ENCODE measurements at regions not wholly inside any gene's neighbourhood (a gene's known extent, or its start where the extent isn't known, plus 50 kb on each side); places are given as distances from the start of the nearest gene placed in this dataset.

DNA sequence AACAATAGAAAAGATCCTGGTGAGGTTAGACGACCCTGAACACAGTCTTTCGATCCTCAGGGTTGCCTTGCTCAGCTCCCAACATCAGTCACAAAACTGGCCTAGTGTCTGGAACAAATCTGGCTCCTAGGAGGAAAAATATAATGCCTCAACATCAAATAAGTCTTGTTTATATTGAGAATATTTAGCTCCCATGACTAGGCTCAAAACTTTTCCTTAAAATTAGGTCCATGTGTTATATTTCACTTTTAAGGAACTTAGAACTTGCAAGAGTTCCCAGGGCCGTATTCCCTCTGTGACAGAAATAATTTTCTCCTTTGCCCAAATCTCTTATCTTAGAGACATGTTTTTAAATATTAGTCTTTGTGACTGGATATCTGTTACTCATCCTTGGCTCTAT is 819.7 kb upstream of the ZEB2 start:
- Histone ChIP-seq H2BK15ac (ENCODE audit: low read depth, low read length) (no peak overlapping the region), H2BK5ac (ENCODE audit: insufficient read length, low read length) (no peak overlapping the region), H4K20me1 (ENCODE audit: control insufficient read depth, insufficient read depth, insufficient read length) (no peaks in the 10 kb centered on the region), H3K27ac (ENCODE audit: insufficient read length, low read depth, low read length) (no peak overlapping the region), H3K4me2 (ENCODE audit: insufficient read depth, insufficient read length, low read length) (no peak overlapping the region), H2BK12ac (ENCODE audit: insufficient read length, low read depth, low read length) (no peak overlapping the region), H3K27me3 (ENCODE audit: insufficient read depth, low read length) (no peaks in the 10 kb centered on the region), H3K4me1 (ENCODE audit: insufficient read depth, low read length) (no peaks in the 10 kb centered on the region; the same call in 1 of the 2 replicates), H3K56ac (ENCODE audit: insufficient read length, low read depth, low read length) (no peak overlapping the region), H4K91ac (ENCODE audit: insufficient read length, low read depth, low read length) (no peak overlapping the region), H3K9ac (ENCODE audit: extremely low read depth, insufficient read length, low read length) (no peak overlapping the region), H4K5ac (ENCODE audit: insufficient read length, low read depth, low read length) (no peak overlapping the region), H3K79me1 (ENCODE audit: insufficient read depth, low read depth, low read length, poor library complexity, severe bottlenecking) (no peaks in the 10 kb centered on the region), H3T11ph (ENCODE audit: low read length) (no peak overlapping the region), H3K18ac (ENCODE audit: insufficient read length, low read depth, low read length) (no peak overlapping the region), H2BK20ac (ENCODE audit: low read depth, low read length, poor library complexity, severe bottlenecking) (no peak overlapping the region), H3K23ac (ENCODE audit: insufficient read length, low read depth, low read length) (no peak overlapping the region), H4K8ac (replicated peaks; ENCODE audit: insufficient read length, low read depth, low read length) (no peak overlapping the region), H2AFZ (ENCODE audit: low read length) (no peak overlapping the region), H2AK5ac (ENCODE audit: insufficient read length, low read length) (no peak overlapping the region), H2BK120ac (ENCODE audit: low read depth, low read length, poor library complexity, severe bottlenecking) (no peak overlapping the region), H3K9me3 (ENCODE audit: control insufficient read depth, low read depth, low read length) (no peaks in the 10 kb centered on the region), H3K14ac (ENCODE audit: insufficient read depth, low read length) (no peak overlapping the region), H3K79me2 (ENCODE audit: insufficient read depth, low read length) (no peaks in the 10 kb centered on the region), H3K4ac (ENCODE audit: low read depth, low read length) (no peak overlapping the region), H3K23me2 (ENCODE audit: insufficient read length, low read depth, low read length, poor library complexity, severe bottlenecking) (no peaks in the 10 kb centered on the region)
- TF ChIP-seq, protein P1, sequence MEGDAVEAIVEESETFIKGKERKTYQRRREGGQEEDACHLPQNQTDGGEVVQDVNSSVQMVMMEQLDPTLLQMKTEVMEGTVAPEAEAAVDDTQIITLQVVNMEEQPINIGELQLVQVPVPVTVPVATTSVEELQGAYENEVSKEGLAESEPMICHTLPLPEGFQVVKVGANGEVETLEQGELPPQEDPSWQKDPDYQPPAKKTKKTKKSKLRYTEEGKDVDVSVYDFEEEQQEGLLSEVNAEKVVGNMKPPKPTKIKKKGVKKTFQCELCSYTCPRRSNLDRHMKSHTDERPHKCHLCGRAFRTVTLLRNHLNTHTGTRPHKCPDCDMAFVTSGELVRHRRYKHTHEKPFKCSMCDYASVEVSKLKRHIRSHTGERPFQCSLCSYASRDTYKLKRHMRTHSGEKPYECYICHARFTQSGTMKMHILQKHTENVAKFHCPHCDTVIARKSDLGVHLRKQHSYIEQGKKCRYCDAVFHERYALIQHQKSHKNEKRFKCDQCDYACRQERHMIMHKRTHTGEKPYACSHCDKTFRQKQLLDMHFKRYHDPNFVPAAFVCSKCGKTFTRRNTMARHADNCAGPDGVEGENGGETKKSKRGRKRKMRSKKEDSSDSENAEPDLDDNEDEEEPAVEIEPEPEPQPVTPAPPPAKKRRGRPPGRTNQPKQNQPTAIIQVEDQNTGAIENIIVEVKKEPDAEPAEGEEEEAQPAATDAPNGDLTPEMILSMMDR (conservative IDR thresholded peaks at IDR 0.05): no peak
- peaks cover 0 to 5% (median 0%) of the 10 kb centered on the region in 3 experiments; a peak in 3 of 7 replicates for H3K36me3 Mint-ChIP-seq (ENCODE audit: insufficient read depth in 1 of 3, low read depth in 3 of 3)
- no peak overlapping the region for H3K27ac Mint-ChIP-seq
- H3K4me3 Mint-ChIP-seq: no peak overlapping the region
- no peaks in the 10 kb centered on the region for H3K4me1 Mint-ChIP-seq
- peaks cover 5% of the 10 kb centered on the region in 2 experiments; a peak in 3 of 5 replicates for H3K9me3 Mint-ChIP-seq
- no peak for DNase-seq
- no peaks in the 10 kb centered on the region for H3K27me3 Mint-ChIP-seq (ENCODE audit: low read depth)
- no CpG with 5 or more reads among the region's 3 CpGs for WGBS (ENCODE audit: extremely low coverage, insufficient read length, low lambda C conversion rate)
